ENCODE measurements at regions not wholly inside any gene's neighbourhood (a gene's known extent, or its start where the extent isn't known, plus 50 kb on each side); places are given as distances from the start of the nearest gene placed in this dataset.

DNA sequence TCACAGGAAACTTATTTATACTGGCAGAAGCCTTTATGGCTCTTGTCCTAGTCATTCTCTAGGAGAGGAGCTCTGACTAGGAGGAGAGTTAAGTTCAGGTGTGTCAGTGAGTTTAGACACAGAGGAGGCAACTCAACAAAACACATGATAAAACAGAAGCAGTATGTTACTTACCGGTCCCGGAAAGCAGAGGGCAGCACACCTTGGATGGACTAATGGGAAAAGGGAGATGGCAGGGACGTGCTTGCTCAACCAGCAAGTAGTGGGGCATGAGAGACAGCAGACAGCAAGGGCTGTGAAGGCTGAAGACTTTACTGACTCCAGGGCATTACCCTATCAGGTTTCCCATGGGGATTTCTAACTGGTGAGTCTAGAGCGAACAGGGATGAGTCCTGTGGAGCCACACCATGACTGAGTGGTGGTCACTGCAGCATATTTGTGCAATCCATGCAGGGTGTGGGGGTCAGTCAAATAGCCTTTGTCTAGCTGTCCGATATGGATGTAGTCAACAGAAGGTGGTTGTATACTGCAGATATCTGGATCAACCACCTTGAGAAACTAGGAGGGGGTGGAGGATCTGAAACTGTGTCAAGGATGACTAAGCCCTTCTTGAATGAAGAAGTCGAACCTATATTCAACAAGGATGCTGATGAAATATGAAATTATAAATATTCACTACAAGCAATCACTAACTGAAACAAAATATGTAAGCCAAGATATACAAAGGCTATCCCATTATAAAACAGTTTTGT lies 596.3 kb upstream of the CHRM3 start:
- no peak for TF ChIP-seq POLR2A (IDR thresholded peaks at IDR 0.05; ENCODE audit: low read depth, low read length)
- TF ChIP-seq POLR2AphosphoS5 (IDR thresholded peaks at IDR 0.05; ENCODE audit: low read depth, low read length): no peak
- no peak for TF ChIP-seq PAX5 (IDR thresholded peaks at IDR 0.05; ENCODE audit: insufficient read depth, low read length, severe bottlenecking)
- no peak for TF ChIP-seq TAF1 (IDR thresholded peaks at IDR 0.05; ENCODE audit: low read depth, low read length)
- TF ChIP-seq POU2F2 (IDR thresholded peaks at IDR 0.05; ENCODE audit: low read depth, low read length): no peak

Measured in GM12891 (cell line).